H1 (cell line): ENCODE measurements at regions not wholly inside any gene's neighbourhood (a gene's known extent, or its start where the extent isn't known, plus 50 kb on each side); places are given as distances from the start of the nearest gene placed in this dataset.

Source experiments
- CTCF ChIA-PET: fragments of 300-600 bp; sonication (Branson Sonifier 250); formaldehyde crosslinking; loops from one replicate; lab custom pipeline; 2021; ENCODE audit not compliant: partially characterized antibody; lab: Charles Lee
- POLR2A ChIA-PET: fragments of 300-600 bp; sonication (Branson Sonifier 250); formaldehyde crosslinking; loops from one replicate; lab custom pipeline; 2021; ENCODE audit warnings: inconsistent platforms; ENCODE audit not compliant: partially characterized antibody; lab: Charles Lee
- DNase-seq, 2 experiments: peaks; one replicate each; pipeline versions ENCODE4 v3.0.0 to v3.0.0-alpha.2; 2010 to 2022; ENCODE audit warnings: low spot score in 2 of 2, low read depth in 1 of 2, mixed read lengths in 1 of 2
- FAIRE-seq: peaks from 2 replicates; lab custom pipeline; 2011; peaks lifted over from hg19 to GRCh38; lab: Jason Lieb, UNC
- H2AFZ ChIP-seq: 2 replicates; pipeline ENCODE4 v1.8.1; 2012; ENCODE audit warnings: low read length, inconsistent platforms
- H2AK5ac ChIP-seq: 2 replicates; pipeline ENCODE4 v1.6.1; 2013; ENCODE audit warnings: low read depth, low read length
- H2BK120ac ChIP-seq: replicated peaks from 2 replicates; pipeline ENCODE3; 2013; ENCODE audit warnings: low read depth, low read length, inconsistent platforms
- H2BK12ac ChIP-seq: 2 replicates; pipeline ENCODE4 v1.6.1; 2013; ENCODE audit warnings: low read depth, low read length
- H2BK15ac ChIP-seq: 2 replicates; pipeline ENCODE4 v1.6.1; 2013; ENCODE audit warnings: low read length
- H2BK20ac ChIP-seq: 2 replicates; pipeline ENCODE4 v1.6.1; 2013; ENCODE audit warnings: low read length
- H2BK5ac ChIP-seq: 2 replicates; pipeline ENCODE4 v1.6.1; 2013; ENCODE audit warnings: low read depth, low read length
- H3K14ac ChIP-seq: 2 replicates; pipeline ENCODE4 v1.6.1; 2013; ENCODE audit warnings: inconsistent platforms; ENCODE audit not compliant: insufficient read length
- H3K18ac ChIP-seq: 2 replicates; pipeline ENCODE4 v1.6.1; 2013; ENCODE audit warnings: low read length; ENCODE audit errors: extremely low read depth
- H3K23ac ChIP-seq: 2 replicates; pipeline ENCODE4 v1.6.1; 2013; ENCODE audit warnings: inconsistent platforms; ENCODE audit not compliant: insufficient read length
- H3K23me2 ChIP-seq: 2 replicates; pipeline ENCODE4 v1.6.1; 2013; ENCODE audit warnings: low read depth, low read length
- H3K27ac ChIP-seq: 2 replicates; pipeline ENCODE4 v1.6.1; 2011; ENCODE audit warnings: low read depth, low read length, inconsistent platforms
- H3K27me3 ChIP-seq, 4 experiments: replicated peaks in 1 of 4; 1 replicate in 1 of 4; 2 replicates in 3 of 4; pipeline versions ENCODE4 v1.6.1 to v1.8.1; 2011 to 2013; ENCODE audit warnings: low read length in 3 of 4, mild to moderate bottlenecking in 3 of 4, inconsistent platforms in 2 of 4, mixed read lengths in 2 of 4, moderate library complexity in 1 of 4; ENCODE audit not compliant: control insufficient read depth in 3 of 4, insufficient read depth in 3 of 4; ENCODE audit errors: extremely low read depth in 1 of 4
- H3K36me3 ChIP-seq, 4 experiments: 2 replicates each; pipeline versions ENCODE4 v1.6.1 to v1.8.1; 2011 to 2013; ENCODE audit warnings: mild to moderate bottlenecking in 4 of 4, low read length in 3 of 4, moderate library complexity in 2 of 4, control low read depth in 1 of 4, inconsistent platforms in 1 of 4; ENCODE audit not compliant: insufficient read depth in 4 of 4, control insufficient read depth in 2 of 4
- H3K4ac ChIP-seq: replicated peaks from 2 replicates; pipeline ENCODE3; 2013; ENCODE audit warnings: low read length, low read depth, mixed read lengths, inconsistent platforms; ENCODE audit not compliant: insufficient read length
- H3K4me1 ChIP-seq, 4 experiments: replicated peaks in 1 of 4; 1 replicate in 1 of 4; 2 replicates in 3 of 4; pipeline versions ENCODE4 v1.6.1 to v1.8.1; 2011 to 2013; ENCODE audit warnings: low read length in 3 of 4, inconsistent platforms in 2 of 4, mixed read lengths in 1 of 4; ENCODE audit not compliant: insufficient read depth in 4 of 4, control insufficient read depth in 3 of 4
- H3K4me2 ChIP-seq, 2 experiments: 2 replicates each; pipeline versions ENCODE4 v1.6.1 to v1.8.1; 2011 to 2013; ENCODE audit warnings: low read depth in 2 of 2, low read length in 2 of 2, control low read depth in 1 of 2, inconsistent platforms in 1 of 2, mild to moderate bottlenecking in 1 of 2; ENCODE audit not compliant: insufficient read depth in 1 of 2
- H3K4me3 ChIP-seq, 4 experiments: fragments of 200-600, 300-600 bp in 1 of 4; sonication (generic), shearing (Covaris generic), sonication (Bioruptor Twin) in 1 of 4; 2 replicates each; pipeline versions ENCODE4 v1.5.1 to v1.8.1; 2011 to 2016; ENCODE audit warnings: low read length in 4 of 4, low read depth in 3 of 4, control low read depth in 2 of 4, inconsistent platforms in 2 of 4, mild to moderate bottlenecking in 2 of 4, mixed read lengths in 1 of 4, moderate library complexity in 1 of 4; ENCODE audit not compliant: insufficient read depth in 2 of 4; ENCODE audit errors: extremely low read depth in 1 of 4
- H3K56ac ChIP-seq: replicated peaks from 2 replicates; pipeline ENCODE3; 2013; ENCODE audit warnings: low read depth, mild to moderate bottlenecking, mixed read lengths, low read length, inconsistent platforms; ENCODE audit not compliant: insufficient read length
- H3K79me1 ChIP-seq: 2 replicates; pipeline ENCODE4 v1.6.1; 2013; ENCODE audit warnings: low read depth, low read length, control low read depth
- H3K79me2 ChIP-seq, 2 experiments: 2 replicates each; pipeline versions ENCODE4 v1.6.1 to v1.8.1; 2012 to 2013; ENCODE audit warnings: low read length in 2 of 2, mild to moderate bottlenecking in 2 of 2, inconsistent platforms in 1 of 2; ENCODE audit not compliant: insufficient read depth in 2 of 2, control insufficient read depth in 1 of 2
- H3K9ac ChIP-seq, 4 experiments: replicated peaks in 1 of 4; 1 replicate in 1 of 4; 2 replicates in 3 of 4; pipeline versions ENCODE4 v1.6.1 to v1.8.1; 2011 to 2013; ENCODE audit warnings: low read depth in 3 of 4, low read length in 3 of 4, control low read depth in 2 of 4, mild to moderate bottlenecking in 2 of 4, moderate library complexity in 2 of 4, inconsistent platforms in 1 of 4; ENCODE audit errors: extremely low read depth in 1 of 4
- H3K9me3 ChIP-seq, 2 experiments: 2 replicates each; pipeline versions ENCODE4 v1.6.1 to v1.8.1; 2012 to 2013; ENCODE audit warnings: mild to moderate bottlenecking in 2 of 2, moderate library complexity in 2 of 2, control low read depth in 1 of 2, inconsistent platforms in 1 of 2, low read depth in 1 of 2, low read length in 1 of 2, mixed read lengths in 1 of 2; ENCODE audit not compliant: insufficient read depth in 2 of 2
- H4K20me1 ChIP-seq, 2 experiments: replicated peaks in 1 of 2; 2 replicates each; pipeline versions ENCODE3 to v1.8.1; 2011 to 2013; ENCODE audit warnings: inconsistent platforms in 2 of 2, low read length in 2 of 2, mild to moderate bottlenecking in 1 of 2; ENCODE audit not compliant: insufficient read depth in 2 of 2, control insufficient read depth in 1 of 2
- H4K5ac ChIP-seq: 2 replicates; pipeline ENCODE4 v1.6.1; 2013; ENCODE audit warnings: low read length, low read depth, mixed read lengths, inconsistent platforms; ENCODE audit not compliant: insufficient read length
- H4K8ac ChIP-seq: 2 replicates; pipeline ENCODE4 v1.8.0; 2013; ENCODE audit warnings: mild to moderate bottlenecking, moderate library complexity, low read length, inconsistent platforms; ENCODE audit not compliant: insufficient read depth; ENCODE audit errors: extremely low read depth
- H4K91ac ChIP-seq: replicated peaks from 2 replicates; pipeline ENCODE3; 2013; ENCODE audit warnings: low read length, mixed read lengths, inconsistent platforms; ENCODE audit not compliant: insufficient read length
- BCL11A ChIP-seq, 2 experiments: IDR thresholded peaks; one replicate each; pipeline ENCODE4 v1.6.1; 2011; ENCODE audit warnings: low read depth in 2 of 2, low read length in 2 of 2, mild to moderate bottlenecking in 2 of 2
- CEBPB ChIP-seq: IDR thresholded peaks from 2 replicates; pipeline ENCODE4 v1.6.1; 2012; ENCODE audit warnings: low read depth, low read length
- CHD2 ChIP-seq: IDR thresholded peaks from 2 replicates; pipeline ENCODE4 v1.6.1; 2012; ENCODE audit warnings: low read length, improper control_type of control experiment
- GTF2F1 ChIP-seq: IDR thresholded peaks from 2 replicates; pipeline ENCODE4 v1.6.1; 2012; ENCODE audit warnings: low read depth, low read length, improper control_type of control experiment, borderline replicate concordance
- HDAC6 ChIP-seq: IDR thresholded peaks from one replicate; pipeline ENCODE4 v1.7.1; 2012; ENCODE audit warnings: low read depth, mild to moderate bottlenecking, inconsistent platforms, low read length, moderate library complexity
- JUN ChIP-seq: IDR thresholded peaks from 2 replicates; pipeline ENCODE4 v1.6.1; 2011; ENCODE audit warnings: low read depth, mild to moderate bottlenecking, improper control_type of control experiment, low read length
- POU5F1 ChIP-seq: IDR thresholded peaks from 2 replicates; pipeline ENCODE4 v1.6.1; 2011; ENCODE audit warnings: low read depth, mild to moderate bottlenecking, low read length, moderate library complexity
- RFX5 ChIP-seq: IDR thresholded peaks from 2 replicates; pipeline ENCODE4 v1.6.1; 2011; ENCODE audit warnings: low read depth, low read length, improper control_type of control experiment, borderline replicate concordance
- SIX5 ChIP-seq: IDR thresholded peaks from 2 replicates; pipeline ENCODE4 v1.6.1; 2011; ENCODE audit warnings: mild to moderate bottlenecking, low read depth, low read length
- SUZ12 ChIP-seq: fragments of 200-600 bp; sonication (generic); IDR thresholded peaks from 2 replicates; pipeline ENCODE4 v1.6.1; 2012; ENCODE audit warnings: mild to moderate bottlenecking, inconsistent platforms, low read length, moderate library complexity, mixed read lengths
- TAF7 ChIP-seq: optimal IDR thresholded peaks from 2 replicates; pipeline ENCODE3; 2011; ENCODE audit warnings: low read depth, mild to moderate bottlenecking, inconsistent platforms, low read length, moderate library complexity, borderline replicate concordance
- TCF12 ChIP-seq: IDR thresholded peaks from 2 replicates; pipeline ENCODE4 v1.6.1; 2011; ENCODE audit warnings: low read depth, mild to moderate bottlenecking, low read length
- WGBS, 2 experiments: shearing (Covaris generic) in 1 of 2; methylation state at CpG; one replicate each; pipeline versions ENCODE4 v1.1.6 to v1.1.7; 2013 to 2015; ENCODE audit warnings: low lambda C conversion rate in 2 of 2, mixed read lengths in 2 of 2, inconsistent platforms in 1 of 2, low coverage in 1 of 2, missing lambda C conversion rate in 1 of 2; ENCODE audit not compliant: insufficient replicate concordance in 2 of 2, insufficient coverage in 1 of 2, insufficient read length in 1 of 2; ENCODE audit errors: extremely low coverage in 1 of 2, missing lambda C conversion rate in 1 of 2; 5-methylcytosine and 5-hydroxymethylcytosine counted together
- TF ChIP-seq, protein P1 (sequence below), 3 experiments: IDR thresholded peaks; 1 replicate in 2 of 3; 2 replicates in 1 of 3; pipeline versions ENCODE4 v1.5.1 to v1.6.1; 2011; ENCODE audit warnings: low read length in 3 of 3, mild to moderate bottlenecking in 3 of 3, inconsistent platforms in 2 of 3, low read depth in 1 of 3, moderate library complexity in 1 of 3; ENCODE audit not compliant: insufficient read depth in 1 of 3; ENCODE audit errors: control extremely low read depth in 1 of 3

DNA sequence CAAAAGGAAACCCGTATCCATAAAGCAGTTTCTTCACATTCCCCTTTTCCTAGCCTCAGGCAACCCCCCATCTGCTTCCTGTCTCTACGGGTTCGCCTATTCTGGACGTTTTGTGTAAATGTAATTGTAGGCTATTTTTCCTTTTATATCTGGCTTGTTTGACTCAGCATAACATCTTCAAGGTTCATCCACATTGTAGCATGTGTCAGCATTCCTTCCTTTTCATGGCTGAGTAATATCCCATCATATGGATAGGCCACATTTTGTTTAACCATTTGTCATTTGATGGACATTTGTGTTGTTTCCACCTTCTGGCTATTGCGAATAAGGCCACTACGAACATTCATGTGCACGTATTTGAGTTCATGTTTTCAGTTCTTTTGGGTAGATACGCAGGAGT lies 54.6 kb downstream of the FOXL1 start:
- POLR2A ChIA-PET, result no interaction called here
- H4K5ac ChIP-seq, result no peak overlapping the region
- H2BK120ac ChIP-seq, result no peak overlapping the region
- no peak overlapping the region for H2BK20ac ChIP-seq
- H3K18ac ChIP-seq, result no peak overlapping the region
- H4K20me1 ChIP-seq, result no peaks in the 10 kb centered on the region
- DNase-seq (no peak), FAIRE-seq (peak; percentile 68)
- H3K79me2 ChIP-seq, result no peaks in the 10 kb centered on the region
- H3K4me1 ChIP-seq, result no peaks in the 10 kb centered on the region
- no peaks in the 10 kb centered on the region for H3K23me2 ChIP-seq
- no peaks in the 10 kb centered on the region for H3K36me3 ChIP-seq
- no peak overlapping the region for H3K4me3 ChIP-seq
- H3K79me1 ChIP-seq, result no peaks in the 10 kb centered on the region
- no peak overlapping the region for H2BK12ac ChIP-seq
- H4K91ac ChIP-seq, result no peak overlapping the region
- 94% methylated on average over 8 of the region's 8 CpGs; no CpG with 5 or more reads in 1 of the 2 experiments for WGBS, 2 experiments
- no peak overlapping the region for H3K9ac ChIP-seq
- no peak overlapping the region for H2AK5ac ChIP-seq
- H3K27ac ChIP-seq, result no peak overlapping the region
- peaks cover 0 to 2% of the 10 kb centered on the region in 2 experiments; a peak in 1 of 4 replicates for H3K9me3 ChIP-seq
- no peak overlapping the region for H3K4ac ChIP-seq
- no peak overlapping the region for H3K4me2 ChIP-seq
- no peak overlapping the region for H2AFZ ChIP-seq
- TF ChIP-seq CHD2, result no peak
- TF ChIP-seq SUZ12, result no peak
- no peak for TF ChIP-seq HDAC6
- TF ChIP-seq GTF2F1, result no peak
- no peak for TF ChIP-seq TAF7
- TF ChIP-seq JUN, result no peak
- TF ChIP-seq BCL11A (IDR thresholded peaks at IDR 0.05; ENCODE audit: low read depth in 2 of 2, low read length in 2 of 2), result no peak
- TF ChIP-seq TCF12, result no peak
- no peak for TF ChIP-seq SIX5
- no peak for TF ChIP-seq RFX5
- no peak for TF ChIP-seq CEBPB
- no peak for TF ChIP-seq POU5F1
- TF ChIP-seq, protein P1, sequence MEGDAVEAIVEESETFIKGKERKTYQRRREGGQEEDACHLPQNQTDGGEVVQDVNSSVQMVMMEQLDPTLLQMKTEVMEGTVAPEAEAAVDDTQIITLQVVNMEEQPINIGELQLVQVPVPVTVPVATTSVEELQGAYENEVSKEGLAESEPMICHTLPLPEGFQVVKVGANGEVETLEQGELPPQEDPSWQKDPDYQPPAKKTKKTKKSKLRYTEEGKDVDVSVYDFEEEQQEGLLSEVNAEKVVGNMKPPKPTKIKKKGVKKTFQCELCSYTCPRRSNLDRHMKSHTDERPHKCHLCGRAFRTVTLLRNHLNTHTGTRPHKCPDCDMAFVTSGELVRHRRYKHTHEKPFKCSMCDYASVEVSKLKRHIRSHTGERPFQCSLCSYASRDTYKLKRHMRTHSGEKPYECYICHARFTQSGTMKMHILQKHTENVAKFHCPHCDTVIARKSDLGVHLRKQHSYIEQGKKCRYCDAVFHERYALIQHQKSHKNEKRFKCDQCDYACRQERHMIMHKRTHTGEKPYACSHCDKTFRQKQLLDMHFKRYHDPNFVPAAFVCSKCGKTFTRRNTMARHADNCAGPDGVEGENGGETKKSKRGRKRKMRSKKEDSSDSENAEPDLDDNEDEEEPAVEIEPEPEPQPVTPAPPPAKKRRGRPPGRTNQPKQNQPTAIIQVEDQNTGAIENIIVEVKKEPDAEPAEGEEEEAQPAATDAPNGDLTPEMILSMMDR (IDR thresholded peaks at IDR 0.05; ENCODE audit: control extremely low read depth in 1 of 3, insufficient read depth in 1 of 3, low read depth in 1 of 3, low read length in 3 of 3), result no peak
- no peak overlapping the region for H2BK5ac ChIP-seq
- 0 out of 7 replicates have a peak, but pooled peaks cover 0 to 2% (median 0%) of the 10 kb centered on the region in 4 experiments for H3K27me3 ChIP-seq
- CTCF ChIA-PET, result no interaction called here
- H3K23ac ChIP-seq, result no peak overlapping the region
- no peak overlapping the region for H3K14ac ChIP-seq
- no peak overlapping the region for H3K56ac ChIP-seq
- H4K8ac ChIP-seq, result no peak overlapping the region
- no peak overlapping the region for H2BK15ac ChIP-seq
